Nephron progenitor cell (in vitro differentiated cells): ENCODE measurements at regions not wholly inside any gene's neighbourhood (a gene's known extent, or its start where the extent isn't known, plus 50 kb on each side); places are given as distances from the start of the nearest gene placed in this dataset.

Experiments
- DNase-seq: peaks from one replicate; pipeline ENCODE4 v3.0.0; 2021
- H3K27ac Mint-ChIP-seq: 2 replicates; pipeline ENCODE4 v1.8.0; 2021; ENCODE audit warnings: mild to moderate bottlenecking, moderate library complexity, mixed read lengths
- H3K27me3 Mint-ChIP-seq: 2 replicates; pipeline ENCODE4 v1.8.0; 2021; ENCODE audit warnings: mild to moderate bottlenecking, low read depth, mixed read lengths; ENCODE audit not compliant: poor library complexity
- H3K36me3 Mint-ChIP-seq: 2 replicates; pipeline ENCODE4 v1.8.0; 2021; ENCODE audit warnings: low read depth, mixed read lengths
- H3K4me1 Mint-ChIP-seq: 2 replicates; pipeline ENCODE4 v1.8.0; 2021; ENCODE audit warnings: mixed read lengths
- H3K4me3 Mint-ChIP-seq: 2 replicates; pipeline ENCODE4 v1.8.0; 2021; ENCODE audit warnings: mild to moderate bottlenecking, moderate library complexity, mixed read lengths
- H3K9me3 Mint-ChIP-seq: 2 replicates; pipeline ENCODE4 v1.8.0; 2021; ENCODE audit warnings: mild to moderate bottlenecking, moderate library complexity, mixed read lengths
- TF ChIP-seq, protein P1 (sequence below): fragments of 200-600 bp; sonication (generic); IDR thresholded peaks from 2 replicates; pipeline ENCODE4 v1.5.0; 2021; ENCODE audit warnings: antibody characterized with exemption

GRCh38 chrX:65148232-65148631, 172.0 kb upstream of the ZC4H2 start:
- DNase-seq: no peak
- TF ChIP-seq, protein P1, sequence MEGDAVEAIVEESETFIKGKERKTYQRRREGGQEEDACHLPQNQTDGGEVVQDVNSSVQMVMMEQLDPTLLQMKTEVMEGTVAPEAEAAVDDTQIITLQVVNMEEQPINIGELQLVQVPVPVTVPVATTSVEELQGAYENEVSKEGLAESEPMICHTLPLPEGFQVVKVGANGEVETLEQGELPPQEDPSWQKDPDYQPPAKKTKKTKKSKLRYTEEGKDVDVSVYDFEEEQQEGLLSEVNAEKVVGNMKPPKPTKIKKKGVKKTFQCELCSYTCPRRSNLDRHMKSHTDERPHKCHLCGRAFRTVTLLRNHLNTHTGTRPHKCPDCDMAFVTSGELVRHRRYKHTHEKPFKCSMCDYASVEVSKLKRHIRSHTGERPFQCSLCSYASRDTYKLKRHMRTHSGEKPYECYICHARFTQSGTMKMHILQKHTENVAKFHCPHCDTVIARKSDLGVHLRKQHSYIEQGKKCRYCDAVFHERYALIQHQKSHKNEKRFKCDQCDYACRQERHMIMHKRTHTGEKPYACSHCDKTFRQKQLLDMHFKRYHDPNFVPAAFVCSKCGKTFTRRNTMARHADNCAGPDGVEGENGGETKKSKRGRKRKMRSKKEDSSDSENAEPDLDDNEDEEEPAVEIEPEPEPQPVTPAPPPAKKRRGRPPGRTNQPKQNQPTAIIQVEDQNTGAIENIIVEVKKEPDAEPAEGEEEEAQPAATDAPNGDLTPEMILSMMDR: no peak
- Mint-ChIP-seq H3K27me3 (peaks cover 4% of the 10 kb centered on the region), H3K36me3 (peaks cover 26% of the 10 kb centered on the region), H3K4me3 (no peak overlapping the region), H3K9me3 (peaks cover 84% of the 10 kb centered on the region), H3K27ac (no peak overlapping the region), H3K4me1 (no peaks in the 10 kb centered on the region)

DNA sequence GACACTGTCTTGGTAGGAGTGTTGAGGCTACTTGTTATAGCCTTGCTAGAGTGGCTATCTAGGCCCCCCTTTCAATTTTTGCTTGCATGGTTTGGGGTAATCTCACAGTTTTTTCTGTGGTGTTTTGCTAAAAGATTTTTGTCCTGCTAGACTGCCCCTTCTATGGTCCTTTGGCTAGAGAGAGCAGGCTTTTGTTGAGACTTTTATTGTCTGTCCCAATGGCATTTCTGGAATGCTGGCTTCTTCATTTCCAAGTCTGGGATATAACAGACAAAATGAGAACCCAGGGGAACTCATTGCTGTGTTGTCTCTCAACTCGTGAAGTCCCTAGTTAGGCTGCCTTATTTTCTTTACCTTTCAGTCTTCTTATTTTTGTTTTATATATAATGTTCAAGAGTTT, 160.2 kb upstream of the ZC4H2 start:
- Mint-ChIP-seq H3K4me1 (peaks cover 3% of the 10 kb centered on the region), H3K4me3 (no peak overlapping the region), H3K9me3 (peaks cover 80% of the 10 kb centered on the region), H3K27me3 (no peaks in the 10 kb centered on the region), H3K36me3 (peaks cover 23% of the 10 kb centered on the region), H3K27ac (peak overlapping the region; percentile 87)
- DNase-seq: no peak
- TF ChIP-seq, protein P1: no peak

DNA sequence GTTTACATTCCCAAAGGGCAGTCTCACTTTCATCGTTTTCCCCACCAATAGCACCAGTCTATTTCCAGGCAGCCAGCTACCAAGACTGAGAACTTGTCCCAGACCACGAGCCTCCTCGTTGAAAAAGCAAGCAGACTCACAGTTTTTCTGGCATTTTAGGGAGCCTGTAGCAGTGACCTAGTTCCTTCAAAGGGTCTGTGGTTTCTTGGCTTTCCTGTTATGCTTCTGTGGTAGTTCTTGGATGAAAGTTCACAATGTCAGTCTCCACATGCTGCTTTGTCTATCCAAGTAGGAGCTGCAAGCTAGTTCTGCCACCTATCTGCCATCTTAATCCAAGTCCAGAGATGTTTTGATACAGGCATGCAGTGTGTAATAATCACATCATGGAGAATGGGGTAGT, 151.6 kb upstream of the ZC4H2 start:
- H3K4me1 Mint-ChIP-seq: peaks cover 8% of the 10 kb centered on the region
- no peak for DNase-seq
- H3K36me3 Mint-ChIP-seq: peaks cover 20% of the 10 kb centered on the region
- peaks cover 97% of the 10 kb centered on the region for H3K9me3 Mint-ChIP-seq
- no peak overlapping the region for H3K27ac Mint-ChIP-seq
- H3K4me3 Mint-ChIP-seq: no peak overlapping the region
- no peaks in the 10 kb centered on the region for H3K27me3 Mint-ChIP-seq
- TF ChIP-seq, protein P1: no peak

DNA sequence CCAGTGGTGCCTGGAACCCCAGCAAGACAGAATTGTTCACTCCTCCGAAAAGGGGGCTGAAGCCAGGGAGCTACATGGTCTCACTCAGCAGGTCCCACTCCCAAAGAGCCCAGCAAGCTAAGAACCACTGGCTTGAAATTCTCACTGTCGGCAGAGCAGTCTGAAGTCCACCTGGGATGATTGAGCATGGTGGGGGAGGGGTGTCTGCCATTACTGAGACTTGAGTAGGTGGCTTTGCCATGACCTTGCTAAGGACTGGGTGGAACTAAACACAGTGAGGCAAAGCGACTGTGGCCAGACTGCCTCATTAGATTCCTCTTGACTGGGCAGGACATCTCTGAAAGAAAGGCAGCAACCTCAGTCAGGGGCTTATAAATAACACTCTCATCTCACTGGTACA, 122.6 kb upstream of the ZC4H2 start:
- H3K36me3 Mint-ChIP-seq: peaks cover 41% of the 10 kb centered on the region
- no peak for DNase-seq
- TF ChIP-seq, protein P1: no peak
- peaks cover 84% of the 10 kb centered on the region for H3K9me3 Mint-ChIP-seq
- H3K4me1 Mint-ChIP-seq: peaks cover 8% of the 10 kb centered on the region
- H3K27me3 Mint-ChIP-seq: no peaks in the 10 kb centered on the region
- H3K4me3 Mint-ChIP-seq: no peak overlapping the region
- no peak overlapping the region for H3K27ac Mint-ChIP-seq

DNA sequence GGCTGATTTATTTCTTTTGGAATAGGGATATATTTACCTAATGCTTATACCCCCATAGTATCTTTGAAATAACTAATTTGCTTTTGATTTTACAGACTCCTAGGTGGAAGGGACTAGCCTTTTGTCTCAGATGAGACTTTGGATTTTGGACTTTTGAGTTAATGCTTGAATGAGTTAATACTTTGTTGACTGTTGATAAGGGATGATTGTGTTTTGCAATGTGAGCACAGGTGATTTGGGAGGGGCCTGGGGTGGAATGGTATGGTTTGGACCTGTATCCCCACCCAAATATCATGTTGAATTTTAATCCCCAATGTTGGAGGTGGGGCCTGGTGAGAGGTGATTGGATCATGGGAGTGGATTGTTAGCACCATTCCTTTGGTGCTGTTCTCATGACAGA, 117.4 kb upstream of the ZC4H2 start:
- H3K4me3 Mint-ChIP-seq: no peak overlapping the region
- no peak overlapping the region for H3K27ac Mint-ChIP-seq
- H3K9me3 Mint-ChIP-seq: peaks cover 67% of the 10 kb centered on the region
- TF ChIP-seq, protein P1: no peak
- no peak for DNase-seq
- H3K27me3 Mint-ChIP-seq: peaks cover 6% of the 10 kb centered on the region
- H3K36me3 Mint-ChIP-seq: peaks cover 43% of the 10 kb centered on the region
- H3K4me1 Mint-ChIP-seq: peaks cover 8% of the 10 kb centered on the region

- peaks cover 94% of the 10 kb centered on the region for H3K36me3 Mint-ChIP-seq
- no peak for DNase-seq
- peaks cover 98% of the 10 kb centered on the region for H3K9me3 Mint-ChIP-seq
- H3K27me3 Mint-ChIP-seq: peaks cover 4% of the 10 kb centered on the region
- no peak overlapping the region for H3K27ac Mint-ChIP-seq
- no peak overlapping the region for H3K4me3 Mint-ChIP-seq
- H3K4me1 Mint-ChIP-seq: no peaks in the 10 kb centered on the region
- TF ChIP-seq, protein P1: no peak
These were observed 97.0 kb upstream of the ZC4H2 start for GRCh38 chrX:65073233-65073632.
